GM12878 (cell line): ENCODE measurements at regions not wholly inside any gene's neighbourhood (a gene's known extent, or its start where the extent isn't known, plus 50 kb on each side); places are given as distances from the start of the nearest gene placed in this dataset.

Source experiments
- CBFB ChIP-seq: IDR thresholded peaks from 2 replicates; pipeline ENCODE4 v1.6.1; 2016; ENCODE audit warnings: antibody characterized with exemption, low read depth
- CEBPB ChIP-seq, 2 experiments: fragments of 150-350 bp in 1 of 2; IDR thresholded peaks; 2 replicates each; pipeline ENCODE4 v1.6.1; 2012 to 2014; ENCODE audit warnings: low read depth in 2 of 2, low read length in 2 of 2, borderline replicate concordance in 1 of 2, inconsistent platforms in 1 of 2
- EZH2 ChIP-seq: IDR thresholded peaks from 2 replicates; pipeline ENCODE4 v1.6.1; 2012; ENCODE audit warnings: low read depth, mild to moderate bottlenecking, control low read depth, inconsistent platforms, low read length, borderline replicate concordance; ENCODE audit not compliant: control insufficient read depth
- PAX5 ChIP-seq: IDR thresholded peaks from 2 replicates; pipeline ENCODE4 v1.6.1; 2011; ENCODE audit warnings: low read depth, low read length, borderline replicate concordance
- SUZ12 ChIP-seq: fragments of 200-600 bp; sonication (generic); IDR thresholded peaks from one replicate; pipeline ENCODE4 v1.6.1; 2018; ENCODE audit warnings: antibody characterized with exemption, mild to moderate bottlenecking; ENCODE audit not compliant: unreplicated experiment
- TF ChIP-seq, protein P1 (sequence below): IDR thresholded peaks from 2 replicates; pipeline ENCODE4 v1.6.1; 2012; ENCODE audit warnings: mild to moderate bottlenecking, low read depth, low read length
- TF ChIP-seq, protein P2 (sequence below), 3 experiments: IDR thresholded peaks in 2 of 3; conservative IDR thresholded peaks in 1 of 3; 2 replicates each; pipeline ENCODE4 v1.5.1; 2011; ENCODE audit warnings: low read depth in 3 of 3, low read length in 3 of 3, mild to moderate bottlenecking in 3 of 3, control low read depth in 2 of 3, moderate library complexity in 2 of 3, inconsistent platforms in 1 of 3, mixed read lengths in 1 of 3; ENCODE audit not compliant: control insufficient read depth in 2 of 3, insufficient read depth in 1 of 3; ENCODE audit errors: extremely low read depth in 1 of 3
- TF ChIP-seq, protein P3 (sequence below): IDR thresholded peaks from 2 replicates; pipeline ENCODE4 v1.6.1; 2011; ENCODE audit warnings: borderline replicate concordance, low read depth, mild to moderate bottlenecking, moderate library complexity, mixed read lengths, low read length; ENCODE audit not compliant: insufficient read depth; ENCODE audit errors: extremely low read length

DNA sequence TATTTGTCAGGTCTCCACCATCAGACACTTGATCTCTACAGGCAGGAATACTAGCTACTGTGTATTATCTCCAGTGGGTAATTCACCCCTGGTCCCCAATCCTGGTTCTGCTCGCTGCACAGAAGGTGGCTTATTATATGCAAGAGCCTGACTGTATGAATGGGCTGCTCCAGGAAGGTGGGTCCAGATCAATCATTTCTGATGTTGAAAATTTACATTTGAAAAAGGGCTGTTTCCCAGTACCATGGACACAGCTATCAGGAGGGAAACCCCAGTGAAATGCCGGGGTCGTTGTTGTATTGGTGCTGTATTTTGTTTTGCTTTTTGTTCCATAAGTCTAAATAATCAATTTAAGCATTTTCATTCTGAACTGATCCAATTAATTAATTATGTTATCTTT is 367.6 kb downstream of the RND3 start:
- TF ChIP-seq CEBPB (IDR thresholded peaks at IDR 0.05; ENCODE audit: borderline replicate concordance in 1 of 2, low read depth in 2 of 2, low read length in 2 of 2) (no peak), EZH2 (no peak), CBFB (no peak), SUZ12 (no peak), PAX5 (no peak)
- TF ChIP-seq, protein P1, sequence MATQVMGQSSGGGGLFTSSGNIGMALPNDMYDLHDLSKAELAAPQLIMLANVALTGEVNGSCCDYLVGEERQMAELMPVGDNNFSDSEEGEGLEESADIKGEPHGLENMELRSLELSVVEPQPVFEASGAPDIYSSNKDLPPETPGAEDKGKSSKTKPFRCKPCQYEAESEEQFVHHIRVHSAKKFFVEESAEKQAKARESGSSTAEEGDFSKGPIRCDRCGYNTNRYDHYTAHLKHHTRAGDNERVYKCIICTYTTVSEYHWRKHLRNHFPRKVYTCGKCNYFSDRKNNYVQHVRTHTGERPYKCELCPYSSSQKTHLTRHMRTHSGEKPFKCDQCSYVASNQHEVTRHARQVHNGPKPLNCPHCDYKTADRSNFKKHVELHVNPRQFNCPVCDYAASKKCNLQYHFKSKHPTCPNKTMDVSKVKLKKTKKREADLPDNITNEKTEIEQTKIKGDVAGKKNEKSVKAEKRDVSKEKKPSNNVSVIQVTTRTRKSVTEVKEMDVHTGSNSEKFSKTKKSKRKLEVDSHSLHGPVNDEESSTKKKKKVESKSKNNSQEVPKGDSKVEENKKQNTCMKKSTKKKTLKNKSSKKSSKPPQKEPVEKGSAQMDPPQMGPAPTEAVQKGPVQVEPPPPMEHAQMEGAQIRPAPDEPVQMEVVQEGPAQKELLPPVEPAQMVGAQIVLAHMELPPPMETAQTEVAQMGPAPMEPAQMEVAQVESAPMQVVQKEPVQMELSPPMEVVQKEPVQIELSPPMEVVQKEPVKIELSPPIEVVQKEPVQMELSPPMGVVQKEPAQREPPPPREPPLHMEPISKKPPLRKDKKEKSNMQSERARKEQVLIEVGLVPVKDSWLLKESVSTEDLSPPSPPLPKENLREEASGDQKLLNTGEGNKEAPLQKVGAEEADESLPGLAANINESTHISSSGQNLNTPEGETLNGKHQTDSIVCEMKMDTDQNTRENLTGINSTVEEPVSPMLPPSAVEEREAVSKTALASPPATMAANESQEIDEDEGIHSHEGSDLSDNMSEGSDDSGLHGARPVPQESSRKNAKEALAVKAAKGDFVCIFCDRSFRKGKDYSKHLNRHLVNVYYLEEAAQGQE: no peak
- TF ChIP-seq, protein P2, sequence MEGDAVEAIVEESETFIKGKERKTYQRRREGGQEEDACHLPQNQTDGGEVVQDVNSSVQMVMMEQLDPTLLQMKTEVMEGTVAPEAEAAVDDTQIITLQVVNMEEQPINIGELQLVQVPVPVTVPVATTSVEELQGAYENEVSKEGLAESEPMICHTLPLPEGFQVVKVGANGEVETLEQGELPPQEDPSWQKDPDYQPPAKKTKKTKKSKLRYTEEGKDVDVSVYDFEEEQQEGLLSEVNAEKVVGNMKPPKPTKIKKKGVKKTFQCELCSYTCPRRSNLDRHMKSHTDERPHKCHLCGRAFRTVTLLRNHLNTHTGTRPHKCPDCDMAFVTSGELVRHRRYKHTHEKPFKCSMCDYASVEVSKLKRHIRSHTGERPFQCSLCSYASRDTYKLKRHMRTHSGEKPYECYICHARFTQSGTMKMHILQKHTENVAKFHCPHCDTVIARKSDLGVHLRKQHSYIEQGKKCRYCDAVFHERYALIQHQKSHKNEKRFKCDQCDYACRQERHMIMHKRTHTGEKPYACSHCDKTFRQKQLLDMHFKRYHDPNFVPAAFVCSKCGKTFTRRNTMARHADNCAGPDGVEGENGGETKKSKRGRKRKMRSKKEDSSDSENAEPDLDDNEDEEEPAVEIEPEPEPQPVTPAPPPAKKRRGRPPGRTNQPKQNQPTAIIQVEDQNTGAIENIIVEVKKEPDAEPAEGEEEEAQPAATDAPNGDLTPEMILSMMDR (IDR thresholded peaks at IDR 0.05 in 2 of 3, conservative IDR thresholded peaks at IDR 0.05 in 1 of 3; ENCODE audit: control insufficient read depth in 2 of 3, extremely low read depth in 1 of 3, insufficient read depth in 1 of 3, low read depth in 3 of 3, low read length in 3 of 3): no peak
- TF ChIP-seq, protein P3, sequence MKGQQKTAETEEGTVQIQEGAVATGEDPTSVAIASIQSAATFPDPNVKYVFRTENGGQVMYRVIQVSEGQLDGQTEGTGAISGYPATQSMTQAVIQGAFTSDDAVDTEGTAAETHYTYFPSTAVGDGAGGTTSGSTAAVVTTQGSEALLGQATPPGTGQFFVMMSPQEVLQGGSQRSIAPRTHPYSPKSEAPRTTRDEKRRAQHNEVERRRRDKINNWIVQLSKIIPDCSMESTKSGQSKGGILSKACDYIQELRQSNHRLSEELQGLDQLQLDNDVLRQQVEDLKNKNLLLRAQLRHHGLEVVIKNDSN: no peak
